GM06990 (cell line): ENCODE measurements at regions not wholly inside any gene's neighbourhood (a gene's known extent, or its start where the extent isn't known, plus 50 kb on each side); places are given as distances from the start of the nearest gene placed in this dataset.

ENCODE experiments used
- DNase-seq: peaks from one replicate; pipeline ENCODE4 v3.0.0-alpha.2; 2011; ENCODE audit not compliant: insufficient read length; ENCODE audit errors: extremely low read depth
- H3K27me3 ChIP-seq: replicated peaks from 2 replicates; pipeline ENCODE4 v1.6.0; 2011; ENCODE audit warnings: low read length; ENCODE audit not compliant: control insufficient read depth, insufficient read depth
- H3K36me3 ChIP-seq: 2 replicates; pipeline ENCODE4 v1.5.1; 2011; ENCODE audit warnings: low read length; ENCODE audit not compliant: control insufficient read depth, insufficient read depth
- H3K4me3 ChIP-seq: replicated peaks from 2 replicates; pipeline ENCODE4 v1.5.1; 2011; ENCODE audit warnings: low read depth, mild to moderate bottlenecking, control low read depth, low read length
- TF ChIP-seq, protein P1 (sequence below): IDR thresholded peaks from 2 replicates; pipeline ENCODE4 v1.5.1; 2011; ENCODE audit warnings: low read length, control low read depth, mild to moderate bottlenecking, inconsistent platforms; ENCODE audit not compliant: insufficient read depth, poor library complexity, severe bottlenecking

DNA sequence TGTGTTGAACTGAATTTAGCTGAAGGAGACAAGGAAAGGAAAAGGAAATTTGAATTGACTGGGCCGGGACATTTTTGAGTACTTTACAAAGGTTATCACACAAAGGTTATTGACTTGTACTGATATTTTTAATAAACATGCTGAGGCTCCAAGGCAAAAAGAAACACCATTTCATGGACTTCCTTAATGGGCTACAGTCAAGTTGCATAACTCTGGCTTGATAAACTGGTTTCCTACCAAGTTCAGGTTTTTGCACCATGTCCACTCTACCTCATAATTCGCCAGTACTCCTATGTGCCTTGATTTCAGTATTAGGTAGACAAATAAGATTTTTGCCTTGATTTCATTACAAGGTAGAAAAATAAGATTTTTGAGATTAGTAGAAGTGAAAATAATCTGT is 65.8 kb upstream of the FUT9 start:
- TF ChIP-seq, protein P1, sequence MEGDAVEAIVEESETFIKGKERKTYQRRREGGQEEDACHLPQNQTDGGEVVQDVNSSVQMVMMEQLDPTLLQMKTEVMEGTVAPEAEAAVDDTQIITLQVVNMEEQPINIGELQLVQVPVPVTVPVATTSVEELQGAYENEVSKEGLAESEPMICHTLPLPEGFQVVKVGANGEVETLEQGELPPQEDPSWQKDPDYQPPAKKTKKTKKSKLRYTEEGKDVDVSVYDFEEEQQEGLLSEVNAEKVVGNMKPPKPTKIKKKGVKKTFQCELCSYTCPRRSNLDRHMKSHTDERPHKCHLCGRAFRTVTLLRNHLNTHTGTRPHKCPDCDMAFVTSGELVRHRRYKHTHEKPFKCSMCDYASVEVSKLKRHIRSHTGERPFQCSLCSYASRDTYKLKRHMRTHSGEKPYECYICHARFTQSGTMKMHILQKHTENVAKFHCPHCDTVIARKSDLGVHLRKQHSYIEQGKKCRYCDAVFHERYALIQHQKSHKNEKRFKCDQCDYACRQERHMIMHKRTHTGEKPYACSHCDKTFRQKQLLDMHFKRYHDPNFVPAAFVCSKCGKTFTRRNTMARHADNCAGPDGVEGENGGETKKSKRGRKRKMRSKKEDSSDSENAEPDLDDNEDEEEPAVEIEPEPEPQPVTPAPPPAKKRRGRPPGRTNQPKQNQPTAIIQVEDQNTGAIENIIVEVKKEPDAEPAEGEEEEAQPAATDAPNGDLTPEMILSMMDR: no peak
- DNase-seq: no peak
- no peak overlapping the region for H3K4me3 ChIP-seq
- H3K27me3 ChIP-seq: no peaks in the 10 kb centered on the region
- H3K36me3 ChIP-seq: no peaks in the 10 kb centered on the region

DNA sequence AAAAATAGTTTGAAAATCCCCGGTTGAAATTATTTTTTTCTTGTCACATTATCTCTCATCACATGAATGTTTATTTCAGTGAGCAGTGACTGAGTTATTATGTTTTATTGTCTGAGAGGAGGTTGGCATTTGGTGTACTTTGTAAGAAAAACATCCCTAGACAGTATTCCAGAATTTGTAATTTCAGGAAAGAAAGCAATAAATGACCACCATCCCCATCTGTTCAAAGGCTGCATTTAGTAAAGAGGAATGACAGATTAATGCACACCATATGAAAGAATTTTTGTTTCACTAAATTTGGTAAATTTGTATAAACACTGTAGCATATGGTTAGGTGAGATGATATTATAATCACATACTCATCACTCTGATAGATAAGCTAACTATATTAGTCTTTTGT is 57.1 kb upstream of the FUT9 start:
- no peak for DNase-seq
- H3K36me3 ChIP-seq: no peaks in the 10 kb centered on the region
- no peaks in the 10 kb centered on the region for H3K27me3 ChIP-seq
- TF ChIP-seq, protein P1: no peak
- no peak overlapping the region for H3K4me3 ChIP-seq

DNA sequence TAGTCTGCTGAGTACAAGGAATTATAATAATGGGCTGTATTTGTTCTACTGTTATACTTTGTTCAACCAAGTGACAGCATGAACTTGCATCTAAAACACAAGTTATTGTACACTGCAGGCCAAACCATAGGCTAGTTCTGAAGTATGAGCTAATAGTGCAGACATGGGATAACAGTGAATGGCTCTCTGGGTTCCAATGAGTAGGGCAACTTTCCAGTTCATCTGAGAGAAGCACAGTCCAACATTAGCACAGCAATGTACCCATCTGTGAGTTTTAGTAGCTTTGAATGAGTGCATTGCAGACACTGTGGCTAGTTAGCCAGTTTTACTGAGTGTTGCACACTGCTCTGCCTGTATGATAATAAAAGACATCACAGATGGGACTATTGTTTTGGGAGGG is 56.5 kb upstream of the FUT9 start:
- Histone ChIP-seq H3K27me3 (no peaks in the 10 kb centered on the region), H3K4me3 (no peak overlapping the region), H3K36me3 (no peaks in the 10 kb centered on the region)
- DNase-seq: no peak
- TF ChIP-seq, protein P1: no peak
